PC-9 (cell line): ENCODE measurements at regions not wholly inside any gene's neighbourhood (a gene's known extent, or its start where the extent isn't known, plus 50 kb on each side); places are given as distances from the start of the nearest gene placed in this dataset.

Source experiments
- BruUV-seq: library from RNA; stranded (reverse); fragments of 400-500 nt; replicated peaks from 2 replicates; lab custom pipeline; 2021; lab: Mats Ljungman, UMichigan
- CTCF ChIA-PET: fragments of 300-600 bp; sonication (Branson Sonifier 250); formaldehyde crosslinking; loops from one replicate; lab custom pipeline; 2022; ENCODE audit warnings: antibody characterized with exemption; lab: Charles Lee
- POLR2A ChIA-PET: fragments of 300-600 bp; sonication (Branson Sonifier 250); formaldehyde crosslinking; loops from one replicate; lab custom pipeline; 2022; ENCODE audit warnings: antibody characterized with exemption; ENCODE audit not compliant: unreplicated experiment; lab: Charles Lee
- DNase-seq, 2 experiments: peaks; one replicate each; pipeline versions ENCODE4 v3.0.0 to v3.0.0-alpha.2; 2015 to 2022; ENCODE audit warnings: mixed read lengths in 1 of 2
- H2AFZ ChIP-seq: fragments of 200-600 bp; sonication (generic); 2 replicates; pipeline ENCODE4 v1.8.1; 2017; ENCODE audit warnings: antibody characterized with exemption
- H3F3A ChIP-seq: fragments of 200-600 bp; sonication (generic); 2 replicates; pipeline ENCODE4 v1.8.1; 2017; ENCODE audit warnings: antibody characterized with exemption, mild to moderate bottlenecking, low read depth; ENCODE audit not compliant: insufficient read depth
- H3K27ac ChIP-seq: fragments of 200-600 bp; sonication (generic); 2 replicates; pipeline ENCODE4 v1.6.1; 2016; ENCODE audit warnings: mixed run types
- H3K27me3 ChIP-seq: fragments of 200-600 bp; sonication (generic); 2 replicates; pipeline ENCODE4 v1.6.1; 2016; ENCODE audit warnings: low read depth, mixed run types; ENCODE audit not compliant: insufficient read depth
- H3K36me3 ChIP-seq: fragments of 200-600 bp; sonication (generic); 2 replicates; pipeline ENCODE4 v1.6.1; 2016; ENCODE audit warnings: low read depth, mixed run types
- H3K4me1 ChIP-seq: fragments of 200-600 bp; sonication (generic); replicated peaks from 2 replicates; pipeline ENCODE4 v1.6.1; 2016; ENCODE audit warnings: mixed run types; ENCODE audit not compliant: insufficient read depth
- H3K4me2 ChIP-seq: fragments of 200-600 bp; sonication (generic); 2 replicates; pipeline ENCODE4 v1.6.1; 2017; ENCODE audit warnings: mixed run types
- H3K4me3 ChIP-seq: fragments of 200-600 bp; sonication (generic); 2 replicates; pipeline ENCODE4 v1.6.1; 2016; ENCODE audit warnings: mixed run types
- H3K79me2 ChIP-seq: fragments of 200-600 bp; sonication (generic); 2 replicates; pipeline ENCODE4 v1.6.1; 2017; ENCODE audit warnings: low read depth, mixed run types
- H3K9me2 ChIP-seq: fragments of 200-600 bp; sonication (generic); 2 replicates; pipeline ENCODE4 v1.8.1; 2017; ENCODE audit warnings: mild to moderate bottlenecking; ENCODE audit not compliant: insufficient read depth
- H3K9me3 ChIP-seq: fragments of 200-600 bp; sonication (generic); 2 replicates; pipeline ENCODE4 v1.8.1; 2016; ENCODE audit warnings: low read depth; ENCODE audit not compliant: insufficient read depth
- H4K20me1 ChIP-seq: fragments of 200-600 bp; sonication (generic); 2 replicates; pipeline ENCODE4 v1.8.1; 2017; ENCODE audit not compliant: insufficient read depth
- CTCF ChIP-seq: fragments of 200-600 bp; sonication (generic); conservative IDR thresholded peaks from 2 replicates; pipeline ENCODE4 v1.6.1; 2017; ENCODE audit warnings: mixed run types, antibody characterized with exemption, mild to moderate bottlenecking, moderate library complexity
- EZH2 ChIP-seq: fragments of 200-600 bp; sonication (generic); IDR thresholded peaks from 2 replicates; pipeline ENCODE4 v1.8.0; 2017; ENCODE audit warnings: antibody characterized with exemption, low read depth
- intact Hi-C: fragments of 100-400 bp; cut with micrococcal nuclease; formaldehyde crosslinking; loops from one replicate; pipeline ENCODE4 v1.10.0; 2022; ENCODE audit not compliant: unreplicated experiment

- no peak overlapping the region for H3K4me3 ChIP-seq
- H3K36me3 ChIP-seq = no peaks in the 10 kb centered on the region
- no peaks in the 10 kb centered on the region for H4K20me1 ChIP-seq
- H3K4me2 ChIP-seq = no peak overlapping the region
- BruUV-seq = no TSS peak
- H2AFZ ChIP-seq = no peak overlapping the region
- H3K4me1 ChIP-seq = no peaks in the 10 kb centered on the region
- intact Hi-C loops = no loop called here
- H3K79me2 ChIP-seq = no peaks in the 10 kb centered on the region
- no peaks in the 10 kb centered on the region for H3K9me3 ChIP-seq
- ChIA-PET CTCF (no interaction called here), POLR2A (no interaction called here)
- no peak overlapping the region for H3K27ac ChIP-seq
- no peaks in the 10 kb centered on the region for H3K27me3 ChIP-seq
- H3F3A ChIP-seq = no peaks in the 10 kb centered on the region
- DNase-seq = no peak
- no peaks in the 10 kb centered on the region; the same call in 1 of the 2 replicates for H3K9me2 ChIP-seq
- TF ChIP-seq EZH2 (no peak), CTCF (no peak)
These were observed 257.8 kb downstream of the PDHA2 start for GRCh38 chr4:96097693-96098092.

- Histone ChIP-seq H3F3A (no peaks in the 10 kb centered on the region), H3K27me3 (no peaks in the 10 kb centered on the region), H3K79me2 (no peaks in the 10 kb centered on the region), H3K9me2 (no peaks in the 10 kb centered on the region; the same call in 1 of the 2 replicates), H3K27ac (no peak overlapping the region), H2AFZ (no peak overlapping the region), H3K4me2 (no peak overlapping the region), H3K36me3 (no peaks in the 10 kb centered on the region), H3K9me3 (no peaks in the 10 kb centered on the region), H3K4me1 (no peaks in the 10 kb centered on the region), H3K4me3 (no peak overlapping the region), H4K20me1 (no peaks in the 10 kb centered on the region)
- BruUV-seq = no TSS peak
- TF ChIP-seq CTCF (no peak), EZH2 (no peak)
- intact Hi-C loops = no loop called here
- POLR2A ChIA-PET = no interaction called here
- DNase-seq = no peak
- CTCF ChIA-PET = no interaction called here
These were observed 259.1 kb downstream of the PDHA2 start for GRCh38 chr4:96099031-96099430.

- H3K9me2 ChIP-seq = no peaks in the 10 kb centered on the region
- H3K4me1 ChIP-seq = no peaks in the 10 kb centered on the region
- no peaks in the 10 kb centered on the region for H3K36me3 ChIP-seq
- no peaks in the 10 kb centered on the region for H3K27me3 ChIP-seq
- POLR2A ChIA-PET = no interaction called here
- no peaks in the 10 kb centered on the region for H3F3A ChIP-seq
- no peak for TF ChIP-seq CTCF
- TF ChIP-seq EZH2 = no peak
- no peaks in the 10 kb centered on the region for H4K20me1 ChIP-seq
- intact Hi-C loops = no loop called here
- DNase-seq = peak in 1 of 2 experiments; percentile 5
- H3K79me2 ChIP-seq = no peaks in the 10 kb centered on the region
- CTCF ChIA-PET = no interaction called here
- no peak overlapping the region for H2AFZ ChIP-seq
- no peak overlapping the region for H3K27ac ChIP-seq
- no peak overlapping the region for H3K4me2 ChIP-seq
- no peaks in the 10 kb centered on the region for H3K9me3 ChIP-seq
- H3K4me3 ChIP-seq = no peak overlapping the region
- BruUV-seq = no TSS peak
These were observed 262.7 kb downstream of the PDHA2 start for GRCh38 chr4:96102541-96103026.
